Sigmoid colon (tissue), 4 donors: ENCODE measurements at regions not wholly inside any gene's neighbourhood (a gene's known extent, or its start where the extent isn't known, plus 50 kb on each side); places are given as distances from the start of the nearest gene placed in this dataset.

Experiments used
- EP300 ChIP-seq, 4 donors: sonication (generic); formaldehyde crosslinking; IDR thresholded peaks; one replicate each; pipeline ENCODE4 v1.6.1; 2017; ENCODE audit warnings: antibody characterized with exemption in 4 of 4
- POLR2A ChIP-seq, 2 donors: fragments of 450-650 bp; IDR thresholded peaks; one replicate each; pipeline ENCODE4 v1.6.1; 2016; ENCODE audit warnings: antibody characterized with exemption in 2 of 2, mild to moderate bottlenecking in 2 of 2, moderate library complexity in 2 of 2
- POLR2AphosphoS5 ChIP-seq, 4 donors: sonication (generic); formaldehyde crosslinking; IDR thresholded peaks; one replicate each; pipeline ENCODE4 v1.6.1; 2017; ENCODE audit warnings: antibody characterized with exemption in 4 of 4
- TF ChIP-seq, protein P1 (sequence below), 4 experiments: fragments of 450-650 bp in 3 of 4; fragments of 200-600 bp in 1 of 4; IDR thresholded peaks; one replicate each; pipeline ENCODE4 v1.5.1; 2016 to 2019; ENCODE audit warnings: antibody characterized with exemption in 4 of 4, mild to moderate bottlenecking in 3 of 4, moderate library complexity in 2 of 4

GRCh38 chr4:110988722-110989121, 365.8 kb upstream of the PITX2 start:
- no peak for TF ChIP-seq POLR2AphosphoS5 (IDR thresholded peaks at IDR 0.05)
- TF ChIP-seq, protein P1, sequence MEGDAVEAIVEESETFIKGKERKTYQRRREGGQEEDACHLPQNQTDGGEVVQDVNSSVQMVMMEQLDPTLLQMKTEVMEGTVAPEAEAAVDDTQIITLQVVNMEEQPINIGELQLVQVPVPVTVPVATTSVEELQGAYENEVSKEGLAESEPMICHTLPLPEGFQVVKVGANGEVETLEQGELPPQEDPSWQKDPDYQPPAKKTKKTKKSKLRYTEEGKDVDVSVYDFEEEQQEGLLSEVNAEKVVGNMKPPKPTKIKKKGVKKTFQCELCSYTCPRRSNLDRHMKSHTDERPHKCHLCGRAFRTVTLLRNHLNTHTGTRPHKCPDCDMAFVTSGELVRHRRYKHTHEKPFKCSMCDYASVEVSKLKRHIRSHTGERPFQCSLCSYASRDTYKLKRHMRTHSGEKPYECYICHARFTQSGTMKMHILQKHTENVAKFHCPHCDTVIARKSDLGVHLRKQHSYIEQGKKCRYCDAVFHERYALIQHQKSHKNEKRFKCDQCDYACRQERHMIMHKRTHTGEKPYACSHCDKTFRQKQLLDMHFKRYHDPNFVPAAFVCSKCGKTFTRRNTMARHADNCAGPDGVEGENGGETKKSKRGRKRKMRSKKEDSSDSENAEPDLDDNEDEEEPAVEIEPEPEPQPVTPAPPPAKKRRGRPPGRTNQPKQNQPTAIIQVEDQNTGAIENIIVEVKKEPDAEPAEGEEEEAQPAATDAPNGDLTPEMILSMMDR (IDR thresholded peaks at IDR 0.05), result no peak
- TF ChIP-seq EP300 (IDR thresholded peaks at IDR 0.05), result no peak
- TF ChIP-seq POLR2A (IDR thresholded peaks at IDR 0.05), result no peak
